HS-5 (cell line): ENCODE measurements at regions not wholly inside any gene's neighbourhood (a gene's known extent, or its start where the extent isn't known, plus 50 kb on each side); places are given as distances from the start of the nearest gene placed in this dataset.
A peak's percentile ranks its signal among the peaks of the same experiment; 100 is the strongest.
"Not testable (repeated sequence)": the region's sequence is repeated elsewhere in the genome, so short reads cannot be mapped to it uniquely, and the experiment has no call there.

Experiments used
- DNase-seq: peaks from one replicate; pipeline ENCODE4 v3.0.0-alpha.2; 2012; ENCODE audit warnings: low read depth

DNA sequence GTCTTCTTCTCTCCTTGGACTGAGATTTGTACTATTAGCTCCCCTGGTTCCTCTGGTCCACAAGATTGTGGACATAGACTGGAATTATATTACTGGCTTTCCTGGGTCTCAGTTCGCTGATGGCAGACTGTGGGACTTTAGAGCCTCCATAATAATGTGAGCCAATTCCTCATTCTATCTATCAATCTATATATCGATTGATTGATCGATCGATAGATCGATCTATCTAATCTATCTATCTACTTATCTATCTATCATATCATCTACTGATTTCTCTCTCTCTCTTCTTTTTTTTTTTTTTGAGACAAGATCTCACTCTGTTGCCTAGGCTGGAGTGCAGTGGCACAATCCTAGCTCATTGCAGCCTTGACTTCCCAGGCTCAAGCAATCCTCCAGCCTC lies 51.5 kb upstream of the DDR1 start:
- no peak for DNase-seq

- no peak for DNase-seq
Observed at GRCh38 chr6:30830438-30830837, 53.9 kb upstream of the DDR1 start.

DNA sequence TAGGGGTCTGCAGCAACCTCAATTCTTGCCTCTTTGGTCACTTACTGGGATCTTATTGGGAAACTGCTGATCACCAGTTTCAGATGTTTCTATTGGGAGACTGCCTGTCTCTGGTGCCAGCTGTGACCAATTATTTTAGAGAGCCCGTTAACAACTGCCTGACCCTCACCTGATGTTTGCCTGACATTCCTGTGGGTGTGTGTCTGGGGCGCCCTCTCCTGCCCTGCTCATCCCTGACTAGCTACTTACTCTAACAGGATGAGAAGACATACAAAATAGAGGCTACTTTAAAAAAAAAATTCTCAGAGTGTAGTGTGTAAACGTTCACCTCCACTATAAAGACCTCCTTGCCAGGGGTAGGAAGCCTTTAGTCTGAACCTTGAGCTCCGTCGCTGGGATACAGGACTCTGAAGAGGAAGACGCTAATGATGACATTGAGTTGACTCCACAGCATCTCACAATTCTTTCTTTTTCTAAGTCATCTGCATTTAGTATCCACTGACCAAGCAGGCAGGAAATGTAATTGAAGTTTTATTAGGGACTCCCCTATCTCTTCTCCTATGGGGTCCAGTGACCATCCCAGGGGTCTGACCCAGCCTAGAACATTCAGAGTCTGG lies 54.6 kb upstream of the DDR1 start:
- DNase-seq, result no peak

- DNase-seq, result no peak
Observed at GRCh38 chr6:30829033-30829432, 55.3 kb upstream of the DDR1 start.

GRCh38 chr6:30828027-30828962 lies 56.0 kb upstream of the DDR1 start:
- peak; percentile 75 for DNase-seq

DNA sequence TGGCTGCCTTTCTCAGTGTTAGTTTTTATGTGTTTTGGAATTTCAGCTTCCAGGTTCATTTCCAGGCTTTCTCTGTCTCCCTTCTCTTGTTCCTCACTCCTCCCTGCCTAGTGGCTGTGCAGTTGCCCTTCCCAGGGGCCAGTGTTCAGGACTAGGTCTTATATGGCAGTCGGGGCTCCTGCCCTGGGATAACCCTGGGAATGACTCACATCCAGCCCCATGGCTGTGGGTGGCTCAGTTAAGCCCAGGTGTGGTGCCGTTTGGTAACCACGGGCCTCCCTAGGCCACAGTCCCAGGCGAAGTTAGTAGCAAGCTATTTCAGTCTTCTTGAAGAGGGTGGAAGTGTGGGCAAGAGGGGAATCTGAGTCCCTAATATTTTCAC lies 57.4 kb upstream of the DDR1 start:
- no peak for DNase-seq

DNA sequence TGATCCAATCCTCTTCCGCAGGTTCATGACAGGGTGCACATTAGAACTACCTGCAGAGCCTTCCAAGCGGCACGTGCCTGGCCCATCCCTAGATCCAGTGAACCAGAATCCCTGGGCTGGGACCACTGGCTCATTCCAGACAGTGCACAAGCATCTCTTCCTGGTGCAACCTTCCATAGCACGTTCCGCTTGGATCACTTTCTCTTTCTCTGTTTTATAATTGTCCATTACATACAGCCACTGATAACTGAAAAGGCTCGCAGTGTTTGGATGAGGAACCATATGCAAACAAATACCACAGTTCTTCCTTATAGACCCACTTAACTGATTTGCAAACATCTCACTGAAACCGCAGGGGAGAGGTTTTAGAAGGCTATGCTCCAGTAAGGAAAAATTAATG lies 59.6 kb upstream of the DDR1 start:
- no peak for DNase-seq

- no peak for DNase-seq
Observed at GRCh38 chr6:30823534-30823865, 60.8 kb upstream of the DDR1 start.

GRCh38 chr6:30821862-30822784 lies 62.2 kb upstream of the DDR1 start:
- no peak for DNase-seq

- DNase-seq, result peak; percentile 49
Observed at GRCh38 chr6:30820193-30820592, 64.1 kb upstream of the DDR1 start.

DNA sequence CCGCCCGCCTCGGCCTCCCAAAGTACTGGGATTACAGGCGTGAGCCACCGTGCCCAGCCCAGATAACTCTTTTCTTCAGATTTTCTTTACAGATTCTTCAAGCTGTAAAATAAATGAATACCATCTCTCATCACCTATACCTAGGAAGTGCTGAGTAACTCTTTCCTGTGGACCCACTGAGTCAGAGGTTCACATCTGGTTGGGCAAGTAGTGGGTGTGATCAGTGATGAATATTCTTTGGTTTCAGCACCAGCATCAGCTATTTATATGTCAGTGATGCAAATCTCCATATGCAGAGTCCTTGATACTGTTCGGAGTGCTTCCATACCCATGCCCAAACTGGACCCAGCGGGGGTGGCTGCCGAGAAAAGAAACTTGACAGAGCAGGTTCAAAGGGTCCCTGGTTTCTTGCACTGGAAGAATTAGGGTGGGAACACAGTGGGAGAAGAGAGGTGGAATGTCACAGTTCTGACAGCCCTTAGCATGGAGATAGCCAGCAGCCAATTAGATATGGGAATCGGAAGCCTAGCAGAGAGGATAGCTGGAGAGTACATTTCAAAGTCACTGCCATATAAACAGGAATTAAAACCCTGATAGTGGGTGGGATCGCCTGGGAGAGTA lies 64.9 kb upstream of the DDR1 start:
- DNase-seq, result no peak

GRCh38 chr6:30818391-30818841 lies 65.9 kb upstream of the DDR1 start:
- DNase-seq, result peak; percentile 63

- no peak for DNase-seq
Observed at GRCh38 chr6:30816791-30817739, 67.3 kb upstream of the DDR1 start.

DNA sequence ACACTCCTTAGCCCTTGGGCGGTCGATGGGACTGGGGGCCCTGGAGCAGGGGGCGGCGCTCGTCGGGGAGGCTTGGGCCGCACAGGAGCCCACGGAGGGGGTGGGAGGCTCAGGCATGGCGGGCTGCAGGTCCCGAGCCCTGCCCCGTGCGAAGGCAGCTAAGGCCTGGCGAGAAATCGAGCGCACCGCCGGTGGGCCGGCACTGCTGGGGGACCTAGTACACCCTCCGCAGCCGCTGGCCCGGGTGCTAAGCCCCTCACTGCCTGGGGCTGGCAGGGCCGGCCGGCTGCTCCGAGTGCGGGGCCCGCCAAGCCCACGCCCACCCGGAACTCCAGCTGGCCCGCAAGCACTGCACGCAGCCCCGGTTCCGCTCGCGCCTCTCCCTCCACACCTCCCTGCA lies 68.0 kb upstream of the DDR1 start:
- DNase-seq, result not testable (repeated sequence)

- not testable (repeated sequence) for DNase-seq
Observed at GRCh38 chr6:30815041-30815742, 69.1 kb upstream of the DDR1 start.

DNA sequence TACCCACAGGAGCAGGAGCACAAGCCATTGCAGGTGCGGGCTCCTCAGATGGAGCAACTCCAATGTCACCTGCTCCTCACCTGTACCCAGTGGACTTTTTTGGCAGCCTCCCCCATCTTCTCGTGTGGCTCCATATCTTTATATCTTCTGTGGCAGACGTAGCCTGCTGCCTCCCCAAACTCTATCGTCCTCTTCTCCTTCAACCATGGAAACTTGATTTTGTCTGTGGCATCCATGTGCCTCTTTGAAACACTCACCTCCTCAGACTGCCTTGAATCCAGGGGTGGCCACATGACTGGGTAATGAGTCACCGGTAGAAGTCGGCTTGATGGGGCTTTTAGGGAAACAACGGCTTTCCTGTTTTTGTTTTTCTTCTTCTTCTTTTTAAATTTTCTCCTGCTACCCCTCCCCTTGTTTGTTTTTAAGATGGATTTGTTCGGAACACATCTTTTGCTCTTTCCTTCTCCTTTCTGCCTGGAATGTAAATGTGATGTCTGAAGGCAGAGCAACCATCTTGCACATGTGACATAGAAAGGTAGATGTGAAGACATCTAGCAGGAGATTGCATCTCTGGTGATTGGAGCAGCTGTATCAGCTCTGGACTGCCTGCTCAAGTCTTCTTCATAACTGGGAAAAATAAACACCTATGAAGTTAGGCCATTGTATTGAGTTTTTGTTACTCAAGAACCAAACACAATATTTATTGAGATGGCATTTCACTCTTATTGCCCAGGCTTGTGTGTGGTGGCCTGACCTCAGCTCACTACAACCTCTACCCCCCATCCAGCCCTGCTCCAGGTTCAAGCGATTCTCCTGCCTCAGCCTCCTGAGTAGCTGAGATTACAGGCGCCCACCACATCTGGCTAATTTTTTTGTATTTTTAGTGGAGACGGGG lies 69.9 kb upstream of the DDR1 start:
- DNase-seq, result peak; percentile 65

DNA sequence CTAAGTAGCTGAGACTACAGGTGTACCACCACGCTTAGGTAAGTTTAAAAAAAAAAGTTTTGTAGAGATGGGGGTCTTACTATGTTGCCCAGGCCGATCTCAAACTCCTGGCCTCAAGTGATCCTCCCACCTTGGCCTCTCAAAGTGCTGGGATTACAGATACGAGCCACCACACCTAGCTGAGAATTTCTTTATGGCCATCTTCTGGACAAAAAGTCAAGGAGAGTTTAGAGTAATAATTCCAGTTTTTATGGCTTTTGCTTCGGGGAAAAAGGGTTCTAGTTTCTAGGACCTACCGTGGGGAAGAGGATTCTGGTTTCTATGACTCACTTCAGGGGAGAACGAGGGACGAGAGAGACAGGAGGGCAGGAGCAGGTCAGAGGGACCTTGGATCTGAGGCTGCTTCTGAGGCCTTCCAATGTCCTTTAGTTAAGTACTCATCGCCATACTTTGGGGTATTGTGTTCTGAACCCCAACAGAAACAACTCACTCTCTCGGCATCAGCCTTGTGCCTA lies 69.3 kb upstream of the IER3 start:
- DNase-seq, result no peak

- DNase-seq, result no peak
Observed at GRCh38 chr6:30810813-30811339, 66.5 kb upstream of the IER3 start.

- not testable (repeated sequence) for DNase-seq
Observed at GRCh38 chr6:30807566-30807965, 63.2 kb upstream of the IER3 start.
